GDM1 (cell line): ENCODE measurements at regions not wholly inside any gene's neighbourhood (a gene's known extent, or its start where the extent isn't known, plus 50 kb on each side); places are given as distances from the start of the nearest gene placed in this dataset.

ENCODE experiments used
- DNase-seq: peaks from one replicate; lab custom pipeline; 2025; lab: John Stamatoyannopoulos, UW

DNA sequence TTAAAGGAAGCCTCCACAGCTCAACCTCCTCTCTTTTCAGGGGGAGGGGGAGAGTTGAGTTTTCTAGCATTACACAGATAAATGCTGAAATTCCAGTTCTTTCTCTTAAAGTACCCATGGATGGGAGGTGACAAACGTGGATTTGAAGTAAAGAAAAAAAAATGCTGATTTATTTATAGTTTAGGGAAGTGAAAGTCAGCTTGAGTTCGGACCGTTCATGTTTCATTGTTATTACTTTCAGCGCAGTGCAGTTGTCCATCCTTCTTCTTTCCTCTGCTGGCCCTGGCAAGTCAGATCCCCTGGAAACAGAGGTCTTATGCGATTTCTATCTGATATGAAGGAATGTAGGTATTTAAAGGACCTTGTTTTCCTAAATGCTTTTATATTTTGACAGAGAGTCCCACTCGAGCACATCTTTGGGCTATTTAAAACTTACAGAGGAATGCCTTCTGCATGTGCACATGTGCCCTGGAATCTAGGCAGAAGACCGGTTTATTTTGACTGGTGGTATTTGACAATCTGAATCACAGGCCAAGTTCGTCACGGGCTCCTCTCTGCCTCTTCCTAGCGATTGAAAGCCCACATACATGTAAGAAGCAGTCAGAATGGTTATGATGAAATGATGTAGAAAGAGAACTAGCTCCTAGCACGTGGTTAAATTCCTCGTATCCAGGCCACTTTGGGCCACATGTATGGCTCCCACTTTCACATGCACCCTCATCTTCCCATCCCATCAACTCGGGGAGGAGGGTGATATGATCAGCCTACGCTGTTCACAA lies 385.2 kb upstream of the KLF4 start:
- DNase-seq = no peak

DNA sequence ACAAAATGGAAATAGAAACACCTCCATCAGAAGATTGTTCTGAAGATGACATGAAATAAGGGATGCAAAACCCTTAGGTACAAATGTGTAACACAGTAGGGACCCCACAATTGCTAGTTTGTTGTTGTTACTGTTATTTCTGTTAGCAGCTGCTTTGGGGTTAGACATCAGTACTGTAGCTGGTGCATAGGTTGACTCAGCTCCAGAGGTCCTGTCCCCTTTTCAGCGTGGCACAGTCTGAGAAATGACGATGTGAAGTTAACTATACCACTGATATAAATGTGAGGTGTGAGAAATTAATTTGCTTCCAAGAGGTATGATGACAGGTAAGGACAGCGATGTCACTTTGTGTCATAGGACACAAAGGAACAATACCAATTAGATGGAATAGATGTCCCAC lies 384.6 kb upstream of the KLF4 start:
- DNase-seq = no peak

DNA sequence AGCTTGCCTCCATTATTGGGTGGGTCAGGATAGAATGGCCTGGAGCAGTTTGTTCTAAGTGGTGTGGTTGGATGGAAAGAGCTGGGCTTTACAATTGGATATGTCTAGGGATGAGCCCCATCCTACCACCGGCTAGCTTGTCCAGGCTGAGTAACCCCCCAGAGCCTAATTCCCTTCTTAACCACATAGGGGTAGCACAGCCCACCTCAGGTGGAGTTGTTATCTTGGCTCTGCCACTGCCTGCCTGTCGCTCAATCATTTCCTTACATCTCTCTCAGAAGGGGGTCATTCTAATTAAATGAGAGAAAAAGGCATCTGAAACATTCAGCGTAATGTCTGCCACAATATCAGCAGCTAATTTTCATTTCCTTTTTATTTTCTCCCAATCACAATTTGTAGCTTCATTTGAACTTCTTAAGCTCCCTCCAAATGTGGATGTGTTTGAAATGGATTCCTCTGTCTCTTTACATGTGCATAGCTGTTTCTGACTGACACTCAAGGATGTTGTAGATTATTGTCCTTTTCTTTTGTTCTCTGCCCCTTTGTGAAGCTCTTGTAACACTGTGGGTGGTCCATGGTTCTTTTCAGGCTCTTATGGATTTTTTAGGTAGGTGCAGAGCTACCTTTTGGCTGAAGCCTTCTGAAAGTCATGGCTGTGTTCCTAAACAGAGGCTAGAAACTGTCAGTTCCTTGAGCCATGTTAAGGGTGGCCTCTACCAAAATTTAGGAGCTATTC lies 383.1 kb upstream of the KLF4 start:
- DNase-seq = no peak

DNA sequence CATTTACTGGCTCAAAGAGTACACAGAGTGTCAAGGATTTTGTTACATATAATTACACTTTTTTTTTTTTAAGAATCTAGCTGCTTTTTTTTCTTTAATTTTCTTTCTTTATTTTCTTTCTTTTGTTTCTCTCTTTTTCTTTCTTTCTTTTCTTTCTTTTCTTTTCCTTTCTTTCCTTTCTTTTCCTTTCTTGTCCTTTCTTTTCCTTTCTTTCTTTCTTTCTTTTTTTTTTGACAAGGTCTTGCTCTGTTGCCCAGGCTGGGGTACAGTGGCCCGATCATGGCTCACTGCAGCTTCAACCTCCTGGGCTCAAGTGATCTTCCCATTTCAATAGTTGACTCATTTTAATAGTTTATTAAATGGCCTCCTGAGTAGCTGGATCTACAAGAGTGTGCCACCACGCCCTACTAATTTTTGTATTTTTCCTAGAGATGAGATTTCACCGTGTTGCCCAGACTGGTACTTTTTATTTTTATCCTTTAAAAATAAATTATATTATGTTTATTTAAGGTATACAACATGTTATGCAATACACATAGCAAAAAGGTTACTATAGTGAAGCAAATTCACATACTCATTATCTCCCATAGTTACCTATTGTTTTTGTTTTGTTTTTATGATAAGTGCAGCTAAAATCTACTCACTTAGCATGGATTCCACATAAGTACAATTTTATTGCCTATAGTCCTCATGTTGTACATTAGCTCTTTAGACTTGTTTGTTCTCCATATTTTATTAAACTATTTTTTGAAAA lies 381.5 kb upstream of the KLF4 start:
- DNase-seq = no peak

DNA sequence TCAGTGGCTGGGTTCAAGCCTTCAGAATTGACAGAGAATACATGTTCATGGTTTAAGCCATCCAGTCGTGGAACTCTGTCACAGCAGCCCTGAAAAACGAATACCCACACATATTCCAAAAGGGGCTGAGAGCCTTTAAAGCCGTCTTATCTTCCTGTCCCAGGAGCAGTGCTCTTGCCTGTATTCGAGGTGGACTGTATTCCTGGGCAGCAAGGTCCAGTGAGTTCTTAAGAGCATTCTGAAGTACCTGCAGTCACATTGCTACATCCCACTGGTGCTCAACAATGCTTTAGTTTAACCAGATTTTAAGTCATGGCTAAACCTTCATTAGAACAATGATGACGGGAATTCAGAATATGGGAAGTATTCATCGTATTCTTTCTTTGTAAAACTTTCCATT lies 380.7 kb upstream of the KLF4 start:
- DNase-seq = no peak

DNA sequence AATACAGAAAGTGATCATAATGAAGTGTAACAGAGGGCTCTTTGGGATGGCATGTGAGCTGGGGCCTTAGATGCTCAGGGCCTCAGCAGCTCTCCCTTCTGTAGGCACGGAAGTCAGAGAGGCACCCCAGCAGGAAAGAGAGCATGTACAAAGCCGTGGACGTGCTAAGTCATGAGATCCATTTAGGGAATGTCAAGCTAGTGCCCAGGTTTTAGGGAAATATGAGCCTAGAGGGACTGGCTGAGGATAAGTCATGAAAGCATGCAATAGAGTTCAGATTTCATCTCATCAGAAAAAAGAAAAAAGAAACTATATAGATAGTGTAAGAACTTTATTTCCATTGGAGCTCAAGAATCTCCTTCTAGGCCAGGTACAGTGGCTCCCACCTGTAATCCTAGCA lies 379.5 kb upstream of the KLF4 start:
- no peak for DNase-seq

DNA sequence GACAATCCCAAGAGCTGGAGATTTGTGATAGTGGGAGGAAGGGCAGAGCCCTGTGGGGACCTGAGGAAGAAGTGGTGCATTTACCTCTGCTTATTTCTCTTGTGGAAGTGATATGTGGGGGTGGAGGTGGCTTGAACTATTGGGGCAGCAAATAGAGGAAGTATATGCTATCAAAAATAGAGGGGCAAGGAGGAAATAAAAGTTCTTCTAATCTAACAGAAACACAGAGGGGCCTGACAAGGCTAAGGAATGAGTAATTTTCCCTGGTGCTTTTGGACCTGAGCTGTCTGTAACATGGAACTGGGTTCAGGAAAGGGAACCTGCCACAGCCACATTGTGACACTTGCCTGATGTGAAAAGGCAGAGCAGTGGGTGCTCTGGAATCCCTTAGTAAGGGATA lies 378.6 kb upstream of the KLF4 start:
- no peak for DNase-seq

DNA sequence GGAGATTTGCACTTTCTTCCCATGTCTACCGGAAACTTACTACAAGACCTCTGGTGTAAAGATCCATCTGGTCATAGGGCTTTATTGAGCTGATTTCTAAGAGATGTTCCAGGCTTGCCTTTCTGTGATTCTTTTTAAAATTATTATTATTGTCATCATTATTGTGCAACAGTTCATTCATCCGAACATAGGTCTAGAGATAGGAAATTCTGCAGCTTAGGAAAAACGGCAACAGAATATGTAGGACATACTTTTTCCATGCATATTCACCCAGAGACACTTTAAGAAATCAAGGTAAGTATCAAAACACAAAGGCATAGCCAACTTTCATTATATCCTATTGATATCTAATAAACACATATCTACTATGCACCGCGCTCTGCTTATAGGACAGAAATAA lies 378.2 kb upstream of the KLF4 start:
- DNase-seq = no peak

DNA sequence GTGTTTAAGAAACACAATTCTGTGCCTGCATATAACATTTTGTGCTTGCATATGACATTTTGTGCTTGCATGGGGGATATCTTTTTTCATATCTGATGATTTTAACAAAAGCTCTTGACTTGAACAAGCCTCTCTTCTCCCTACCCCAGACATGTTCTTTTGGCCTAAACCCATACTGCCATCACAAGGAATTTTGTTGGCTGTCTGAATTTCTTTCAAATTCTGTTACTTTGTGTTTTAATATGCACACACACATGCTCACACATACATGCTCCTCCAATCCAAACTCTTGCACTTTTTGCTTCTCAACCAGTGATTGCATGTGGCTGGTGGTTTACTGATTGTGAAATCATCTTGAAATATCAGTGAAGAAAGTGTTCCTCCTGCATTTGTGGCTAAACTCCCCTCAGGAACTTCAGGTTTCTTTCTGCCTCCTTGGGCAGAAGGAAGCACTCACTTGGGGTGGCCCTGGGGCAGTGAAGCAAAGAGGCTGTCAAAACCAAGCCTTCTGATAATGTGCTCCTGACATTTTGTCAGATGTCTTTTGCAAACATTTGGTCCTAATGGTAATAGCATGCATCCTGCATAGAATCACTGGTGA lies 377.2 kb upstream of the KLF4 start:
- peak; percentile 9 for DNase-seq

DNA sequence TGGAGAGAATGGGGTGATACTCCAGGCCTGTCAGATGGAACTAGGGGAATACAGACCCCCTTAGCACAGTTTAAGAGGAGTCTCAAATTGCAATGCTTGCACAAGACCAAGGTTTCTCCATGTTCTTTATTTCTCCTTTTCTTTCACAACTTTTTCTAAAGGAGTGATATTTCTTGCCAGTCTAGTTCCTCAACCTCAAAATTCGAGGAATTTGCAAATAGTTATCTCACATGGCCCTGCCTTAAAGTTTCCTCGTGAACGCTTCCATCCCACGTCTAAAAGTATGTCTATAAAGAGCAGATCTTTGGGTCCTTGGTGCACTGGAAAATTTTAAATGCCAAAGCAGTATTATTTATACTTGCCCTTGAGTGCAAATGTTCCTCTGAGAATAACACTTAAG lies 373.8 kb upstream of the KLF4 start:
- no peak for DNase-seq

DNA sequence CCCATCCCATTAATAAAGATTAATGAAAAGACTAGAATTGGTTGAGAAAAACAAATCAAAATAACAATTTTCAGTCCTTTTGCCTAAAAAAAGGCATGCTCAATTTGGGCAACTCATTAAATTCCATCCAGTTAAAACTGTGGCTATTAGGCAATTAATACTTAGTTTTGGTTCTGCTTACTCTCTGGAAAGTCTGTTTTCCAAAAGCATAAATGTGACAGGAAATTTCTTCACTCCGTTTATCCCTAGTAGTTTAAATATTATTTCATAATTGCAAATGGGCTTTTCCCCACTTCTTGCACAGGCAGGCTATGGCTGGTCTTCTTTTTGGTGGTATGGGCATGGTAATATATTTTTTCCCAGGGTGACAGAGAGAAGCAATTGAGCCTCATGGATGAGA lies 373.3 kb upstream of the KLF4 start:
- no peak for DNase-seq

DNA sequence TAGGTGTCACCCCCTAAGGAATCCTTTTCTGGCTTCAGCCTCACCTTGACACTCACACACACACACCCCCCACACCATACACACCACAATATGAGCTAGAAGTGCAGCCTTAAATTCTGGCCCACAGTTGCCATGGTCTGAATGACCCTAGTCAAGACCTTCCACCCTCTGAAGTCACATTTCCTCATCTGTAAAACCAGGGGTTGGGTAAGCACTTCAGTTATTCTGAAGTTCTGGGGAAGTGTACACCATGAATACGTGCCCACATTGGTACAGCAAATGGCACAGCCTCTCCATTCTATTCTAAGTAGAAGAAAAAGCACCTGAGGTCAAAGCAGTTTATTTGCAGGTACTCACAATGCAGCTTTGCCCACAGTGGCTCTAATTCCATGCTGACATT lies 372.8 kb upstream of the KLF4 start:
- no peak for DNase-seq

DNA sequence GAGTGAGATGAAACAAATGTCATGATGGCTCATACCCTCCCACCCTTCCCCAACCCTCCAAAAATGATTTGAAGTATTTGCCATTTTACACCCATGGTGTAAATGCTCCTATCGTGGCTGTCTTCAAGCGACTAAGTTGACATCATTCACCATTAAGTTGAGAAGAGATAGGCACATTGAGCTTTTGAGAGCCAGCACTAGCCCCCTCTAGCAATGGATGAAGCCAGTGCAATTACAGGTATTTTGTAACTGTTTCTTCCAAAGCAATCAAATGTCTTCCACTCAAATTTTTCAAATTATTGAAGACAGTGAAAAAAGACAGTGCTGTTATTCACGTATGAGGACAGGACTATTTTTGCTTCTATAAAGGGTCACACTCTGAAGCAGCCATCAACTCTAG lies 371.5 kb upstream of the KLF4 start:
- no peak for DNase-seq

DNA sequence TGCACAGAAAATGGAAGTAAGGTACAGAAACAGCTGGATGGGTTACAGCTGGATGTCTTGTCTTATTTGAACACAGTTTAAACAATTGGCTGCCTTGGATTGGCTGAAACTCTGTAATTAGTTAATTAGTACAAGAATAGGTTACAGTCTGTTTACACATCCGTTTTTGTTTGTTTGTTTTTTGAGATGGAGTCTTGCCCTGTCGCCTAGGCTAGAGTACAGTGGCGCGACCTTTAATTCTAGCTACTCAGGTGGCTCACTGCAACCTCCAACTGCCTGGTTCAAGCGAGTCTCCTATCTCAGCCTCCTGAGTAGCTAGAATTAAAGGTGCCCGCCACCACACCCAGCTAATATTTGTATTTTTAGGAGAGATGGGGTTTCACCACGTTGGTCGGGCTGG lies 368.7 kb upstream of the KLF4 start:
- no peak for DNase-seq

DNA sequence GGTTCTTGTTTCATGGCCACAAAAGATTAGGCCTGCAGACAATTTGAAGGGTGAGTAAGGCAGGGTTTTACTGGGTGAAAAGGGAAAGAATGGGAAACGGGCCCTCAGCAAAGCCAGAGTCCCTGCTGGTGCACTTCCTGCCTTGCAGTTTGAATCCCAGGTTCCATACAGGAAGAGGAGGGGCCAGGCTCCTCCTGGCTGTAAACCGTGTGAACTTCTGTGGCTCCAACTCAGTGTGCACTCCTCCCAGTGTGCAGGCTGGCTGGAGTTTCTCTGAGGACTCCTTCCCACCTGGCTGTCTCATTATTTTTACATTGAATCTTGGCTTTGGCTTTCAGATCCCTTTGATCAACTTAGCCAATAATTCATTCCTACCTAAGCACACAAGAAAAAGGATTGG lies 367.1 kb upstream of the KLF4 start:
- DNase-seq = no peak

DNA sequence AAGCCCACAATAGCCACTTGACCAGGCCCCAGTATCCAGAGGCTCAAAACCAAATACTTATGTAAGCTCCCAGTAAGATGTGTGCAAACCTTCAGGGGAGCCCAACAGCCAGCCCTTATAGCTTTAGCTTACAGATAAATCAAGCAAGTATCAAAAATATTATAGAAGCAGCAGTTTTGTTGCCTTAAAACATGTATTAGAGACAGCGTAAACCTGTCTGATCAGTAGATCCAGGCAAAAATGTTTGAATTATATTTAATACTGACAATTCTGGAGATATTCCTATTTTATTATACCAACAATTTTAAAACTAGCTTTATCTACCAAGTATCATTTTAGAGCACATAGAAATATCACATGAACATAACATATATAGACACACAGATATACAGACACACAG lies 365.6 kb upstream of the KLF4 start:
- DNase-seq = no peak

DNA sequence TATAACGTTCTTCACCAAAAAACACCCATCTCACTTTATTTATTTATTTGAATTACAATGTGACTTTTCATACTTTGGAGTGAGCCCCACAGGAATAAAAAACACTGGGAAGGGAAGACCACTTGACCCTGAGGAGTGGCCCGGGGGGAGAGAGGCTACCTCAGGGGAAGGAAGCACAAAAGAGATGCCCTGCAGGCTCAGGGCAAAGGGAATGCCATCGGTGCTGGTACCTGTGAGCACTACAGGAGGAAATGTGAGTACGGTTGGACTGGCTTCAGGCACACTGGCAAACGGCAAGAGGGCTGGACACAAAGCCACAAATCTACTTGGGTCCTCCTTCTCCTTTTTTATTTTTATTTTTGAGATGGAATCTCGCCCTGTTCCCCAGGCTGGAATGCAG lies 363.9 kb upstream of the KLF4 start:
- no peak for DNase-seq

DNA sequence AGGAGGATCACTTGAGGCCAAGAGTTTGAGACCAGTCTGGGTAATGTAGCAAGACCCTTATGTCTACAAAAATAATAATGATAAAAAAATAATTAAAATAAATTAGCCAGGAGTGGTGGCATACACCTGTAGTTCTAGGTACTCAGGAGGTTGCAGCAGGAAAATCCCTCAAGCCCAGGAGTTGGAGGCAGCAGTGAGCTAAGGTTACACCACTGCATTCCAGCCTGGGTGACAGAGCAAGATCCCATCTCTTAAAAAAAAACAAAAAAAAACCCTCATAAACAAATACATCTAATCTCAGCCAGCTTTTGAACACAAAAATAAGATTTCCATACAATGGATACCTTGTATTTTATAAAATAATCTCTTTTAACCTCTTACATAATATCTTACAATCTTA lies 363.3 kb upstream of the KLF4 start:
- DNase-seq = no peak

DNA sequence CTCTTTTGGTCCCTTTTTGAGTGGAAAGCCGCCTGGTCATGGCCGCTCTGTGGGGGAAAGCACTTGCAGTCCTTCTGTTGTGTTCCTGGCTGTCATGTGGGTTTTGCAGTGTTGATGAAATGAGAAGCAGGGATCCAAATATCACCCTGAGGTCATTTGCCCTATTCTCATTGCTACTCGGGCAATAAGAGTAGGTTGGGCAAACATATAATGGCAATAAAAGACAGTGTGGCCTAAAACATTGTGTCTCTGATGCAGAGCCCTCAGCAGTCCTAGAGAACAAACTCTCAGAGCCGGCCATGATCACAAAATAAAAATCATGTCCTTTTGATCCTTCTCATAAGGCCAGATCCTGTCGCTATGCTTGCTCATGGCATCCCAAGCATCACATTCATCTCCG lies 361.1 kb upstream of the KLF4 start:
- DNase-seq = no peak

DNA sequence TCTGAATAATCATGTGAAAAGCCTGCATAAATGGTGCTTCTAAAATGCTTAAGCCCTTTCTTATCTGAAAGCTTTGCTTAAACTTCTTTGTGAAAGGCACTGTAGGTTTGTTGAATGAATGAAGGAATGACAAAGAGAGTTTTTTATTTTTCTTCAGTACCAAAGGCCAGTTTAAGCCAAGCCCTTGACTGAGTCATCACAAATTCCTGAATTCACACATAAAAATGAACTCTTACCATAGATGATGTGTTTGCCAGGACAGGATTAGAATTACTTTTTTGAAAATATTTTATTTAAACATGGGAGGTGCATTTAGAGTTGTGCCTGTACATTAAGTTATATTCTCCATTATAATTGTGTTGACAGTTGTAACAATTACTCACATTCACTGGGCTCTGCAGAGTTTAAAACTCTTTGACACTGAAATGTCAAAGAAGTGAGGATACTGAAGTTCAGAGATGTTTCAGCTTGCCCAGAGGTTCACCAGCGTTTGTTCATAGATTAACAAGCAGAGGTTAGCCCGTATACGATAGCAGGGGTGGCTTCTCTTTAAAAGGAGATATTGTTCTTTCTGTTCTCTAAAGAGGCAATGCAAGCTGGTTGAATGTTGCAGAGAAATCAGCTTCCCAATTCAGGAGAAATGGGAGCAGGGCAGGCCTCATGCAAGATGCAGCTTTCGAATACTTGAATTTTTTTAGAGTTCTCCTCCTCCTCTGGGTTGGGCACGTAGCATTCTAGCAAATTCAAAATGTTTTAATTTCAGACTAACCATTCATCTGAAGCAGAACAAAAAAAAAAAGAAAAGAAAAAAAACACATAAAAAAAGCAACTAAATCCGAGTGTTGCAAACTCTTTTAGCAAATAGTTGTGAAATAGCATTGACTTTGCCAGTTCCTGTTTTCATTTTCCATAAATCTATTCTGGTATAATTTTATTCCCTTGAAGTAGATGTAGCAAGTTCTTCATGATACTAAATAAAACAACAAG lies 358.7 kb upstream of the KLF4 start:
- DNase-seq = no peak

DNA sequence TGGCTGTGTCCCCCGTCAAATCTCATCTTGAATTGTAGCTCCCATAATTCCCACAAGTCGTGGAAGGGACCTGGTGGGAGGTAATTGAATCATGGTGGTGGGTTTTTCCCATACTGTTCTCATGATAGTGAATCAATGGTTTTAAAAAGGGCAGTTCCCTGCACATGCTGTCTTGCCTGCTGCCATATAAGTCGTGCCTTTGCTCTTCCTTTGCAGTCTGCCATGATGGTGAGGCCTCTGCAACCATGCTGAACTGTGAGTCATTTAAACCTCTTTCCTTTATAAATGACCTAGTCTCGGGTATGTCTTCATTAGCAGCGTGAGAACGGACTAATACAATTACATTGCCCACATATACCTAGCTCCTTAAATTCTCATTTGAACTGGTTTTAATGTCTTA lies 353.0 kb upstream of the KLF4 start:
- no peak for DNase-seq

DNA sequence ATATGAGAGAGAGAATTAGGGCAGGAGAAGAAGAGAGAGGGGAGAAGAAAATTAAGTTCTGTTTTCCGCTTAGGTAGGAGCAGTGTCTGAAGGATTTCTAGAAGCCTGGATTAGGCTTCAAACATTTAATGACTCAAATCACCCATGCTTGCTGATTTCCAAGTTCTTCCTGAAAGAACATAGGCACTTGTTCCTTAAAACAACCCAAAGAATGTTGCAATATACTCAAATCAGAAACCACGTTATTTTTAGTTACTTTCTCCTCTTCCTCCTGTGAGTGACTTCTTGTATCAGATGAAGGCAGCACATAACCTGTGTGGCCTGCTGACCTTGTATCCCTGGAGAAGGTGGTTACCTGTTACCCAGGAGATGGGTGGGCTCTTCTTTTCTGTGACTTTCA lies 351.5 kb upstream of the KLF4 start:
- DNase-seq = no peak
